HG03060 (cell line): ENCODE measurements at regions not wholly inside any gene's neighbourhood (a gene's known extent, or its start where the extent isn't known, plus 50 kb on each side); places are given as distances from the start of the nearest gene placed in this dataset.

Experiments
- ATAC-seq: cut with Tn5 transposase; IDR thresholded peaks from one replicate; pipeline ENCODE4 v1.9.1; 2021; ENCODE audit warnings: low read depth, moderate number of reproducible peaks; ENCODE audit not compliant: unreplicated experiment

GRCh38 chr13:50684366-50684765, 159.1 kb downstream of the DLEU7 start:
- no peak for ATAC-seq

DNA sequence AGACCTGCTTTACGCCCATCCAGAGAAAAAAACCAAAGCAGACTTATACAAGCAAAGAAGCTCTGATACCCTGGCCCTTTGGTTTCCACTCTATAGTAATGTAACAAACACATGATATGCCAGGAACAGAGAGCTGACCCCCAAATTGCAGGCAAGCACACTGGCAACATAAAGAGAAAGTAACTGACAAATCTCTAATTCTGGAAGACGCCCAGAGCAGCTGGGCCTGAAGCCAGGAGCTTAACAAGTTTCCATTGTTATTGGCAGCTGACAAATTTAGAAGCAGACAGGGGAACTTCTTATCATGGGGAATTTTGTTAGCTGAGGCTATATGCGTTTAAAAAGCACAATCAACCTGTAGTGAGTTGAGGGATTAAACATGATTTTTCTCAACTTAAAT, 158.0 kb downstream of the DLEU7 start:
- ATAC-seq, result no peak

- no peak for ATAC-seq
Measured at GRCh38 chr13:50685956-50686355, 157.5 kb downstream of the DLEU7 start.

DNA sequence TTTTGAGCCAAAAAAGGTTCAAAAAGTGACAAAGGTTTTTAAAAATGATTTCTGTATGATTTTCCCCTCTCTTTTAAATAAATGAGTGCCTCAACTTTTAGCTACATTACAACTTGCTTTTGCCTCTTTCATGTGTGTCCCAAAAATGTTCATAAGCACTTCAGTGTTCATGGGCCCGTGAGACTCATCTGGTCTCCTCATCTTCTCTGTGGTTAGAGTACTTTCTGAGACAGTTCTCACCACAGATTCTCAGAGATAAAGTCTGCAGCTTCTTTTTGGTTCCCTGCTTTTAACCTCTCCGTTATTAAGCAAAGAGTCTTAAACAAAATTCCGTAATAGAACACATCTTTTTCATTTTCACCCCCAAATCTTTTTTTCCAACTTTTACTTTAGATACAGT, 156.9 kb downstream of the DLEU7 start:
- no peak for ATAC-seq

DNA sequence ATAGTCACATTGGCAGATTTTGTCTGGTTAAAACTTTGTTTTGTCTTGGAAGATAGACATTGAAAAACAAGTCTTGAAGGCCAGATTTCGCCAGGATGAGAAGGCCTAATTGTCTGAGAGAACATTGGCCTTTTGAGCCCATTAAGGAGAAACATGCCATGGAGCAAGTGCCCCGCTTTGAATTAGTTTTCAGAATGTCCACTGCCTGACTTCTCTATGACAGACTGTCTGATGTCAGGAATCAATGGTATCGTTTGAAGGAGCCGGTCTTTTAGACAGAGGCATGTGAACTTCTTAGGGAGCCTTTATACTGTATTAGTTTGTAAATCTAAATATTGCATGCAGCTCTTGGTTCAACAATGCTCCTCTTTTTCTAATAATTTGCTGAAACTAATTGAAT, 155.9 kb downstream of the DLEU7 start:
- ATAC-seq, result no peak

GRCh38 chr13:50690006-50690405, 153.5 kb downstream of the DLEU7 start:
- ATAC-seq, result no peak

DNA sequence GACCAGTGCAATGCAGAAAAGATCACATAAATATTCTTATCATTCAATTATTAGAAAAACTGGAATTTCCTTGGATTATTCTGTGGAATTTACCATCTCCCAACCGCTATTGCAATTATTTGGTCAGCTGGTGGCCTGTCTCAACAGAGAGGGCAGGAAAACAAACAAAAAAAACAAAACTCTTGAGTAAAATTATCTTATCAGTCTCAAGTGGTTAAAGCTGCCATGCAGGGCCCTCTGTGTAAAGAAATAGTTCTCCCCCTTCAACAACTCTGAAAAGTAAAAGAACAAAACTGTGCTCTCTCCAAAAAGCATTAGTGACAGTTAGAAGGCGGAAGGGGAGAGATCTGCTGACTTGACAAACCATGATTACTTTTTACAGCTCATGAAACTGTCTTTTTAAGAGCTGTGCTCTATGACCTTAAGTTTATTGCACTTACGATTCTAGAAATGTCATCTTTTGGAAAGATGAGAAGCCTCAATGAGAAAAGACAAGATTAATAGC, 152.3 kb downstream of the DLEU7 start:
- no peak for ATAC-seq

GRCh38 chr13:50691681-50692263, 151.7 kb downstream of the DLEU7 start:
- ATAC-seq, result no peak

- ATAC-seq, result no peak
Measured at GRCh38 chr13:50692396-50692915, 151.0 kb downstream of the DLEU7 start.

DNA sequence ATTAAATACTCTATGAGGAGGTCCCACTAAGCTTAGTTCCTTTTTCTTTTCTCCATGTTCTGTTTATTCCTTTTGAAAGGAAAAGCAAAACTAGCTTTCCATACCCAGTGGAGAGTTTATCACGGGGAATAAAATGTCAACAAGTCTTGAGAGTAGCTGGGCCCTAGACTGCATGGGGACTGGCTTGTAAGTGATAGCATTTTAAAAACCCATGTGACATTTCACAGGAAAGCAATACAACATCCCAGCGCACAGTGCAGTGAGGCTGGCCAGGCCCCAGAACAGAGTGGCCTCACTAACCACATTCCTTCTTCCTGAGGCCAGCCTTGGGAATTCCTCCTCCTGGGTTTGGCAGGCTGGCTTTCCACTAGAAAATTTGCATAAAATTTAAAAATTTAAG, 149.8 kb downstream of the DLEU7 start:
- ATAC-seq, result no peak

- ATAC-seq, result no peak
Measured at GRCh38 chr13:50697746-50698539, 145.5 kb downstream of the DLEU7 start.

GRCh38 chr13:50699874-50700663, 143.4 kb downstream of the DLEU7 start:
- no peak for ATAC-seq

DNA sequence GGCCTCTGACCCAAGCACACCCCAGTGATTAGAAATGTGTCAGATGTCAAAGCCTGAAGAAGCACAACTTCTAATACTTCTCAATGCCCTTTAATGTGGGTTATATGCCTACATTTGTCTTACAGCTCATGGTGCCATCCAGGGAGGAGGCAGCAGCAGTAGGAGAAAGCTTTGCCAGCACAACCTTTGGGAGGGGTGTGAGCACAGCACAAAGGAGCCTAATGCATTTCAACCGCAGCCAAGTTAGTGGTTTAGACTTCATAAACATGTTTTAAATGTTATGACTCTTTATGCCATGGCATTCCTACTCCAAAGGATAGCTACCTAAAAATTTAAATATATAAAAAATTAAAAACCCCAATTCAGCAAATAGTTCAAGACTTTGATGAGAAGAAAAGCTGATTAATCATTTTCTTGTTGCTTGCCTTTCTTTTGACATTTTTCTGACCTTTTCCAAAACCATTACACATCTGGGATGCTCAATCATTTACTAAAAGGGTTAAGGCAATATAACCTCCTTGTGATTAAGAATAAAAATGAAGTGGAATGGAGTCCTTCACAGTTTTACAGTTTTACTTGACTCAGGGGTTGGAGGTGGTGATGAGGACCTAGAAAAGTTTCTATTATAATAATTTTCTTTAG, 142.7 kb downstream of the DLEU7 start:
- no peak for ATAC-seq

GRCh38 chr13:50701469-50701868, 142.0 kb downstream of the DLEU7 start:
- ATAC-seq, result no peak

GRCh38 chr13:50706505-50706904, 137.0 kb downstream of the DLEU7 start:
- no peak for ATAC-seq

- ATAC-seq, result no peak
Measured at GRCh38 chr13:50707628-50708027, 135.9 kb downstream of the DLEU7 start.

DNA sequence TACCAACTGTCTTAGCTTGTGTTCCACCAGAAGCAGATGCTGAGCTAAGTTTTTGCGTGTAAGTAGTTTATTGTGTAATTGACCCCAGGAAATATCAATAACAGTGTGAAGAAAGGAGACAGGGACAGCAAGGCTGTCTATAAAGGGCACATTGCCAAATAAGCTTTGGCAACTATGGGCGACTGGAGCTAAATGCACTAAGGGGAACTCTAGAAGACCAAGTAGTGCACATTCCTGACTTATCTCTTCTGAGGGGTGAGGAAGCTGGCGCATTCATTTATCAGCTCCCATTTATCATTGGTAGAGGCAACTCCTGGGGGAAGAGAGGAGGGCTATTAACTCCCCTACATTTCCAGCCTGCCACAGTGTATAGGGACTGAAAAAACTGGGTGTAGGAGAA, 135.0 kb downstream of the DLEU7 start:
- ATAC-seq, result no peak

DNA sequence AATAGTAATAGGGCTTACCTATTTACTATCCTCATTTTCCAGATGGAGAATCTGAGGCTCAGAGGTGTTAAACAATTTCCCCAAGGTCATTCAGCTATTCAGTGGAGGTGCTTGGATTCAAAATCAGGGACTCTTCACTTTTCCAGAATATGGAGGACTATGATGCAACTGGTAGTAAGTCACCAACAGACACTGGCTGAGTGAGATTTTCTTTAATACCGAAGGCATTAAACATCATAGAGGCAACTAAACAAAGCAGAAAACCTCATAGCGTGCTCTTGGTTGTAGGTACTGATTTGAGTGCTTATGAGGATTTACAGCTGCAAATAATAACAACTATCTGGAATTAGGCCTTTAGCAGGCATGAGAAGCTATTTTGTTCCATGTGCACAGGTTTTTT, 134.4 kb downstream of the DLEU7 start:
- no peak for ATAC-seq

DNA sequence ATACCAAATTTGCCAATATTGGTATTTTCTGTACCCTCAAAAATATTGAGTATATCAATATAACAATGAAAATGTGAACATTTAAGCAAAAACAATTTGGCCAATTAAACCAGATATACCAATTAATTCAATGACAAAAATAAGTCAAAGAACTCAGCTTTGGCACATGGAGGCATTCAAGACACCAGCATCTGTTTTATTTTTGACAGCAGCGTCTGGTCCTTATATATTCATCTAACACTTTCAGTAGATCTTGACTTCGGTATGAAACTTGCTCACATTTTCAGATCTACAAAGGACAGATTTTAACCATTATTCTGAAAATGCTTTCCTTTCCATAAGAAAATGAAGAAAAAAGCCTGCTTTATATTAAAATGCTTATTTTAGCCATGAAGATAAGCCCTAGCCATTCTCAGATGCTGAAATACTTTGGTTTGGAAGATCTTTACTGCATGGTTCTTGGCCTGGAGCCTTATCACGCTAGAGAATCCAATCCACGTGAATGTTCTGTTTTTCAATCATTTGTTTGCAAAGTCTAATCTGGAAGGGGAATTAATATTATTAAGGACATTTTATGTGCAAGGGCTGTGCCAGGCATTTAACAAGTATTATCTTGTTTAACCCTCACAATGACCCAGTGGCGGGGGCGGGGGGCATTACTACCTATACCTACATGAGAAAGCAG, 132.2 kb downstream of the DLEU7 start:
- ATAC-seq, result no peak

DNA sequence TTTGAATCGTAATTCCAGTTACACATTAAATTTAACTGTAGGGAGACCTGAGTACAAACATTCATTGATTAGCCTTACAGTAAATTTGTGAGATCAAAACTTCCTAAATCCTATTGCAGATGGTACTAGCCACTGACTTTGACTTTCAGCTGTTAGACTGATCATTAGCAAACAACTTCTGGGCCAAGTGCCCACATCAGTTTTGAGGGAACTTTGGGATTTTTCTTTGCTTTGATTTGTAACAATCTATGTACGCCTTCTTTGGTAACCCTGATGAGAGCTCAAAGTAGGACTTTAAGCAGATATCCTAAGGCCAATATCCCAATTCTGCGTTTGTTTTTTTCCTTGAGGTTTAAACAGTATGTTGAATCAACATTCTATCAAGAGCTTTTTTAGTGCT, 131.5 kb downstream of the DLEU7 start:
- no peak for ATAC-seq
